Thoracic aorta (tissue), 2 donors: ENCODE measurements at regions not wholly inside any gene's neighbourhood (a gene's known extent, or its start where the extent isn't known, plus 50 kb on each side); places are given as distances from the start of the nearest gene placed in this dataset.
"Not testable (repeated sequence)": the region's sequence is repeated elsewhere in the genome, so short reads cannot be mapped to it uniquely, and the experiment has no call there.

Experiments
- ATAC-seq: fragments of 150-250 bp; one replicate; pipeline ENCODE4 v1.8.0; 2017; ENCODE audit warnings: low read depth; ENCODE audit not compliant: insufficient number of reproducible peaks, low FRiP score
- DNase-seq: peaks from one replicate; pipeline ENCODE4 v3.0.0-alpha.2; 2020; ENCODE audit warnings: low spot score
- H3K27ac ChIP-seq, 2 donors: fragments of 200-600 bp; sonication (generic); 1 replicate in 1 of 2; 2 replicates in 1 of 2; pipeline ENCODE4 v1.5.1; 2016; ENCODE audit warnings: mild to moderate bottlenecking in 2 of 2, moderate library complexity in 2 of 2
- H3K27me3 ChIP-seq: fragments of 200-600 bp; sonication (generic); replicated peaks from 2 replicates; pipeline ENCODE4 v1.6.0; 2016; ENCODE audit warnings: mild to moderate bottlenecking; ENCODE audit not compliant: insufficient read depth
- H3K36me3 ChIP-seq: fragments of 200-600 bp; sonication (generic); one replicate; pipeline ENCODE4 v1.5.1; 2016
- H3K4me1 ChIP-seq, 2 donors: fragments of 200-600 bp; sonication (generic); 1 replicate in 1 of 2; 2 replicates in 1 of 2; pipeline versions ENCODE4 v1.5.1 to v1.6.0; 2016; ENCODE audit warnings: low read depth in 2 of 2, mild to moderate bottlenecking in 1 of 2; ENCODE audit not compliant: control insufficient read depth in 1 of 2
- H3K4me3 ChIP-seq: fragments of 200-600 bp; sonication (generic); 2 replicates; pipeline ENCODE4 v1.5.1; 2016; ENCODE audit warnings: mild to moderate bottlenecking
- H3K9me3 ChIP-seq: fragments of 200-600 bp; sonication (generic); 2 replicates; pipeline ENCODE4 v1.5.1; 2016
- TF ChIP-seq, protein P1 (sequence below): fragments of 200-600 bp; sonication (generic); IDR thresholded peaks from one replicate; pipeline ENCODE4 v1.5.1; 2019; ENCODE audit warnings: antibody characterized with exemption

DNA sequence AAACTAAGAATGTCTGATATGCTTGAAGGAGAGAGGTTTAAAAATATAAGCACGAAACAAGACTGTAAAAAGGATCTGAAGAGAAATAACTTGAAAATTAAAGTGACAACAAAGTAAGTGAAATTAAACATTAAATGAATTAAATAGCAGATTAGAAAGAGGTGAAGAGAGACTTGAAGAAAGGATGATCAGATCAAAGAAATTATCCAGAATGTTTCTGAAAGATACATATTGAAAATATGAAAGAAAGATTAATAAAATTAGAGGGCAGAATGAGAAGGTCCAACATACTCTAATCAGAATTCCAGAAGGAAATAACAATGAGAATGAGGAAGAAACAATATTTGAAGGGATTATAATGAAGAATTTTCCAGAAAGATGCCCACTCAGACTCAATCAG is 151.1 kb downstream of the FAM76B start:
- H3K4me3 ChIP-seq, result no peak overlapping the region

GRCh38 chr11:95625164-95625900 is 164.2 kb downstream of the FAM76B start:
- H3K36me3 ChIP-seq, result no peaks in the 10 kb centered on the region
- TF ChIP-seq, protein P1, sequence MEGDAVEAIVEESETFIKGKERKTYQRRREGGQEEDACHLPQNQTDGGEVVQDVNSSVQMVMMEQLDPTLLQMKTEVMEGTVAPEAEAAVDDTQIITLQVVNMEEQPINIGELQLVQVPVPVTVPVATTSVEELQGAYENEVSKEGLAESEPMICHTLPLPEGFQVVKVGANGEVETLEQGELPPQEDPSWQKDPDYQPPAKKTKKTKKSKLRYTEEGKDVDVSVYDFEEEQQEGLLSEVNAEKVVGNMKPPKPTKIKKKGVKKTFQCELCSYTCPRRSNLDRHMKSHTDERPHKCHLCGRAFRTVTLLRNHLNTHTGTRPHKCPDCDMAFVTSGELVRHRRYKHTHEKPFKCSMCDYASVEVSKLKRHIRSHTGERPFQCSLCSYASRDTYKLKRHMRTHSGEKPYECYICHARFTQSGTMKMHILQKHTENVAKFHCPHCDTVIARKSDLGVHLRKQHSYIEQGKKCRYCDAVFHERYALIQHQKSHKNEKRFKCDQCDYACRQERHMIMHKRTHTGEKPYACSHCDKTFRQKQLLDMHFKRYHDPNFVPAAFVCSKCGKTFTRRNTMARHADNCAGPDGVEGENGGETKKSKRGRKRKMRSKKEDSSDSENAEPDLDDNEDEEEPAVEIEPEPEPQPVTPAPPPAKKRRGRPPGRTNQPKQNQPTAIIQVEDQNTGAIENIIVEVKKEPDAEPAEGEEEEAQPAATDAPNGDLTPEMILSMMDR, result no peak
- DNase-seq (no peak), ATAC-seq (no peak)
- H3K27me3 ChIP-seq, result no peaks in the 10 kb centered on the region
- H3K4me1 ChIP-seq, result no peaks in the 10 kb centered on the region
- H3K9me3 ChIP-seq, result no peaks in the 10 kb centered on the region
- H3K27ac ChIP-seq, result peak overlapping the region in 1 of 2 donors; percentile 14
- no peak overlapping the region for H3K4me3 ChIP-seq

More for the DNA sequence above, 151.1 kb downstream of the FAM76B start:
- no peak overlapping the region for H3K27ac ChIP-seq
- DNase-seq (no peak), ATAC-seq (no peak)
- H3K36me3 ChIP-seq, result no peaks in the 10 kb centered on the region
- no peaks in the 10 kb centered on the region for H3K27me3 ChIP-seq
- H3K9me3 ChIP-seq, result no peaks in the 10 kb centered on the region
- TF ChIP-seq, protein P1, result no peak
- H3K4me1 ChIP-seq, result peaks cover 0 to 19% of the 10 kb centered on the region in 2 donors

DNA sequence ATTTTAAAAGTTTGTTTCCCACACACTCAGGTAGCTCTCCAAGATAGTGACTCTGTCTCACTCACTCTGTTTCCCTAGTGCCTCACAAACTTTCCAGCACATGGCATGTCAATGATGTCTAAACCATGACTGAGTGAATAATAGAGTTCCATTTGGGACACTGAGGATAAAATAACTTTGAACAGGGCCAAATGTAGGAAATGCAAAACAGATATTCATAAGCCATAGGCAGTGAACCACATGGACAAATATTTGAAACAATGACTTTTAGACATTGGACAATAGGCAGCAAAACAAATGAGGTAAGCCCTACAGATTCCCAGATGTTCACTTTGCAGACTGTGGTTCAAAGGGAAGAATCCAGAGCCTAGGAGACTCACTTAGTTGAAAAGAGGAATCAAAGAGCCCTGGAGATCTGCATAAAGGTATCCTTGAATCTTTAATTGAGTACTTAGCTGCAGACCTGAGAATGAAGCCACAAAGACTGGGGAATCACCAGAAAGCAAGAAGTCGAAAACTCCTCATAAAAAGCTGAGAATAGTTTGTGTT is 173.3 kb downstream of the FAM76B start:
- Histone ChIP-seq H3K36me3 (no peaks in the 10 kb centered on the region), H3K4me1 (peaks cover 0 to 7% of the 10 kb centered on the region in 2 donors), H3K4me3 (no peak overlapping the region), H3K27ac (no peak overlapping the region), H3K9me3 (no peaks in the 10 kb centered on the region), H3K27me3 (no peaks in the 10 kb centered on the region)
- no peak for ATAC-seq
- no peak for DNase-seq
- TF ChIP-seq, protein P1, result no peak

DNA sequence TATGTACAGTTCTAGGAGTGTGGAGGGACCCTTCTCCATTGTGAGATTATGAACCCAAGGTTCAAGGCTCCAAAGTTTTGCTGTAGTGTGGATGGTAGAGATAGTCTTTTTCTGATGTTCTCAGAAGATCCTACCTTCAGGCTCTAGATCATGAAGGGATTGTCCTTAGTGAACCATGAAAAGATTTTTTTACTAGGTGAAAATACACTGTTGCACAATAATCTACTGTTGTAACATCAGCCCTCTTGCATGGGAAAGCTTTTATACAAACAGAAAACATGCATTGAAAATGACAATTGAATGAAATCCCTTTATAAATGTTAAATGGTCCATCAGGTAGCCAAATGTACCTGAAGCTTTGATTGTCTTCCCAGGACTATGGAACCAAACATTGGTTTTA is 177.8 kb downstream of the FAM76B start:
- DNase-seq (no peak), ATAC-seq (no peak)
- TF ChIP-seq, protein P1, result no peak
- no peaks in the 10 kb centered on the region for H3K9me3 ChIP-seq
- no peak overlapping the region for H3K4me3 ChIP-seq
- H3K4me1 ChIP-seq, result peaks cover 0 to 1% of the 10 kb centered on the region in 2 donors
- no peak overlapping the region for H3K27ac ChIP-seq
- no peaks in the 10 kb centered on the region for H3K36me3 ChIP-seq
- no peaks in the 10 kb centered on the region for H3K27me3 ChIP-seq

GRCh38 chr11:95610185-95610584 is 179.4 kb downstream of the FAM76B start:
- DNase-seq, H3K27ac ChIP-seq, H3K4me3 ChIP-seq, ATAC-seq, H3K27me3 ChIP-seq, H3K4me1 ChIP-seq, H3K36me3 ChIP-seq, H3K9me3 ChIP-seq: not testable (repeated sequence)
